AG04449 (cell line): ENCODE measurements at regions not wholly inside any gene's neighbourhood (a gene's known extent, or its start where the extent isn't known, plus 50 kb on each side); places are given as distances from the start of the nearest gene placed in this dataset.

Source experiments
- CTCF ChIA-PET: fragments of 350-600 bp; formaldehyde crosslinking; extraction: SDS; loops from one replicate; lab custom pipeline; 2021; ENCODE audit warnings: antibody characterized with exemption; lab: Yijun Ruan, JAX
- POLR2A ChIA-PET: fragments of 400-600, 350-600 bp; formaldehyde crosslinking; extraction: SDS; loops from one replicate; lab custom pipeline; 2020; ENCODE audit warnings: antibody characterized with exemption, inconsistent platforms; lab: Yijun Ruan, JAX
- DNase-seq: peaks from one replicate; pipeline ENCODE4 v3.0.0-alpha.2; 2010; ENCODE audit warnings: low read depth, low spot score
- H3K4me3 ChIP-seq: 2 replicates; pipeline ENCODE4 v1.5.1; 2011; ENCODE audit warnings: low read depth, mild to moderate bottlenecking, control low read depth, low read length
- CTCF ChIP-seq: IDR thresholded peaks from one replicate; pipeline ENCODE4 v1.5.1; 2011; ENCODE audit warnings: mild to moderate bottlenecking, moderate library complexity, low read length, control low read depth, inconsistent platforms; ENCODE audit not compliant: insufficient read depth; ENCODE audit errors: missing control alignments

- TF ChIP-seq CTCF, result no peak
- H3K4me3 ChIP-seq, result no peak overlapping the region
- ChIA-PET POLR2A (no interaction called here), CTCF (no interaction called here)
- DNase-seq, result no peak
These were observed 338.1 kb downstream of the RPS6KC1 start for GRCh38 chr1:213389061-213389581.

- POLR2A ChIA-PET, result no interaction called here
These were observed 340.4 kb downstream of the RPS6KC1 start for GRCh38 chr1:213391445-213391844.

GRCh38 chr1:213393860-213394259 lies 342.8 kb downstream of the RPS6KC1 start:
- no peak for TF ChIP-seq CTCF
- DNase-seq, result no peak
- H3K4me3 ChIP-seq, result no peak overlapping the region
- ChIA-PET POLR2A (no interaction called here), CTCF (no interaction called here)

More at GRCh38 chr1:213391445-213391844, 340.4 kb downstream of the RPS6KC1 start:
- no peak for TF ChIP-seq CTCF
- CTCF ChIA-PET, result no interaction called here
- H3K4me3 ChIP-seq, result no peak overlapping the region
- DNase-seq, result no peak

GRCh38 chr1:213394837-213395236 lies 343.8 kb downstream of the RPS6KC1 start:
- ChIA-PET POLR2A (no interaction called here), CTCF (no interaction called here)
- no peak for TF ChIP-seq CTCF
- DNase-seq, result no peak
- no peak overlapping the region for H3K4me3 ChIP-seq

- TF ChIP-seq CTCF, result no peak
- ChIA-PET POLR2A (no interaction called here), CTCF (no interaction called here)
- DNase-seq, result no peak
- no peak overlapping the region for H3K4me3 ChIP-seq
These were observed 346.6 kb downstream of the RPS6KC1 start for GRCh38 chr1:213397638-213398037.

GRCh38 chr1:213399695-213400094 lies 348.7 kb downstream of the RPS6KC1 start:
- ChIA-PET POLR2A (no interaction called here), CTCF (no interaction called here)
- no peak overlapping the region for H3K4me3 ChIP-seq
- TF ChIP-seq CTCF, result no peak
- DNase-seq, result no peak
